Neural progenitor cell (in vitro differentiated cells): ENCODE measurements at regions not wholly inside any gene's neighbourhood (a gene's known extent, or its start where the extent isn't known, plus 50 kb on each side); places are given as distances from the start of the nearest gene placed in this dataset.

Experiments
- DNase-seq: peaks from one replicate; pipeline ENCODE4 v3.0.0-alpha.2; 2016; ENCODE audit warnings: low spot score
- H2AFZ ChIP-seq: fragments of 200-600 bp; sonication (generic); replicated peaks from 2 replicates; pipeline ENCODE4 v1.6.1; 2016; ENCODE audit warnings: antibody characterized with exemption
- H3F3A ChIP-seq: fragments of 200-600 bp; sonication (generic); 2 replicates; pipeline ENCODE4 v1.6.1; 2016; ENCODE audit warnings: antibody characterized with exemption, low read depth
- H3K27ac ChIP-seq: fragments of 200-600 bp; sonication (generic); 2 replicates; pipeline ENCODE4 v1.5.1; 2016; ENCODE audit warnings: mild to moderate bottlenecking
- H3K27me3 ChIP-seq: fragments of 200-600 bp; sonication (generic); 2 replicates; pipeline ENCODE4 v1.6.1; 2016; ENCODE audit warnings: mild to moderate bottlenecking, moderate library complexity
- H3K36me3 ChIP-seq: fragments of 200-600 bp; sonication (generic); 2 replicates; pipeline ENCODE4 v1.5.1; 2016
- H3K4me1 ChIP-seq: fragments of 200-600 bp; sonication (generic); 2 replicates; pipeline ENCODE4 v1.6.1; 2016; ENCODE audit warnings: mixed run types
- H3K4me2 ChIP-seq: fragments of 200-600 bp; sonication (generic); 2 replicates; pipeline ENCODE4 v1.6.1; 2016
- H3K4me3 ChIP-seq: fragments of 200-600 bp; sonication (generic); 2 replicates; pipeline ENCODE4 v1.5.1; 2016
- H3K79me2 ChIP-seq: fragments of 200-600 bp; sonication (generic); 2 replicates; pipeline ENCODE4 v1.6.1; 2016; ENCODE audit warnings: low read depth
- H3K9ac ChIP-seq: fragments of 200-600 bp; sonication (generic); 2 replicates; pipeline ENCODE4 v1.6.1; 2016
- H3K9me3 ChIP-seq: fragments of 200-600 bp; sonication (generic); 2 replicates; pipeline ENCODE4 v1.5.1; 2016; ENCODE audit warnings: low read depth
- H4K20me1 ChIP-seq: fragments of 200-600 bp; sonication (generic); 2 replicates; pipeline ENCODE4 v1.6.1; 2016; ENCODE audit warnings: low read depth
- H3K27ac Mint-ChIP-seq: 3 replicates; pipeline ENCODE4 v1.8.0; 2021; ENCODE audit warnings: mixed read lengths
- H3K27me3 Mint-ChIP-seq: 2 replicates; pipeline ENCODE4 v1.8.0; 2022; ENCODE audit warnings: low read depth, mild to moderate bottlenecking, inconsistent platforms, moderate library complexity, mixed read lengths; ENCODE audit not compliant: insufficient read depth
- H3K36me3 Mint-ChIP-seq: 3 replicates; pipeline ENCODE4 v1.8.0; 2021; ENCODE audit warnings: mixed read lengths
- H3K4me1 Mint-ChIP-seq: 3 replicates; pipeline ENCODE4 v1.8.0; 2021; ENCODE audit warnings: mixed read lengths
- H3K4me3 Mint-ChIP-seq: 3 replicates; pipeline ENCODE4 v1.8.0; 2021; ENCODE audit warnings: mild to moderate bottlenecking, moderate library complexity, mixed read lengths
- H3K9me3 Mint-ChIP-seq: 3 replicates; pipeline ENCODE4 v1.8.0; 2020; ENCODE audit warnings: mixed read lengths
- CTCF ChIP-seq: fragments of 200-600 bp; sonication (generic); IDR thresholded peaks from 2 replicates; pipeline ENCODE4 v1.5.1; 2017; ENCODE audit warnings: antibody characterized with exemption, mild to moderate bottlenecking
- EZH2 ChIP-seq: fragments of 200-600 bp; sonication (generic); IDR thresholded peaks from 2 replicates; pipeline ENCODE4 v1.6.1; 2017; ENCODE audit warnings: antibody characterized with exemption, mild to moderate bottlenecking, moderate library complexity
- EZH2phosphoT487 ChIP-seq: fragments of 200-600 bp; sonication (generic); IDR thresholded peaks from 2 replicates; pipeline ENCODE4 v1.6.1; 2017; ENCODE audit warnings: antibody characterized with exemption

- Histone ChIP-seq H3K27me3 (no peaks in the 10 kb centered on the region), H3K4me2 (no peak overlapping the region), H3K79me2 (no peaks in the 10 kb centered on the region), H2AFZ (no peak overlapping the region), H3K36me3 (no peaks in the 10 kb centered on the region), H3K4me3 (no peak overlapping the region), H3K9me3 (no peaks in the 10 kb centered on the region), H3F3A (no peaks in the 10 kb centered on the region), H3K9ac (no peak overlapping the region), H3K27ac (no peak overlapping the region), H4K20me1 (no peaks in the 10 kb centered on the region), H3K4me1 (peaks cover 29% of the 10 kb centered on the region)
- H3K4me1 Mint-ChIP-seq: peaks cover 21% of the 10 kb centered on the region
- H3K27ac Mint-ChIP-seq: no peak overlapping the region
- H3K4me3 Mint-ChIP-seq: no peak overlapping the region
- peaks cover 1% of the 10 kb centered on the region for H3K9me3 Mint-ChIP-seq
- no peak for TF ChIP-seq CTCF
- no peak for TF ChIP-seq EZH2phosphoT487
- TF ChIP-seq EZH2: no peak
- peaks cover under 1% of the 10 kb centered on the region for H3K36me3 Mint-ChIP-seq
- peaks cover 3% of the 10 kb centered on the region for H3K27me3 Mint-ChIP-seq
- no peak for DNase-seq
These were observed 420.4 kb downstream of the EFNB2 start for GRCh38 chr13:106115081-106115480.

- Mint-ChIP-seq H3K4me1 (peaks cover 12% of the 10 kb centered on the region), H3K27me3 (peaks cover 2% of the 10 kb centered on the region), H3K36me3 (no peaks in the 10 kb centered on the region), H3K9me3 (no peaks in the 10 kb centered on the region), H3K27ac (no peak overlapping the region), H3K4me3 (no peak overlapping the region)
- Histone ChIP-seq H2AFZ (no peak overlapping the region), H4K20me1 (no peaks in the 10 kb centered on the region), H3K27ac (no peak overlapping the region), H3K27me3 (no peaks in the 10 kb centered on the region), H3F3A (no peaks in the 10 kb centered on the region), H3K4me3 (no peak overlapping the region), H3K4me1 (peaks cover 20% of the 10 kb centered on the region), H3K9me3 (no peaks in the 10 kb centered on the region), H3K79me2 (no peaks in the 10 kb centered on the region), H3K9ac (no peak overlapping the region), H3K36me3 (no peaks in the 10 kb centered on the region), H3K4me2 (no peak overlapping the region)
- TF ChIP-seq EZH2phosphoT487 (no peak), EZH2 (no peak), CTCF (no peak)
- no peak for DNase-seq
These were observed 421.7 kb downstream of the EFNB2 start for GRCh38 chr13:106113796-106114195.

GRCh38 chr13:106112191-106112590 lies 423.3 kb downstream of the EFNB2 start:
- Mint-ChIP-seq H3K9me3 (no peaks in the 10 kb centered on the region), H3K4me1 (peaks cover 13% of the 10 kb centered on the region), H3K36me3 (no peaks in the 10 kb centered on the region), H3K4me3 (no peak overlapping the region), H3K27me3 (peaks cover 2% of the 10 kb centered on the region), H3K27ac (no peak overlapping the region)
- H3K27me3 ChIP-seq: no peaks in the 10 kb centered on the region
- no peak overlapping the region for H3K9ac ChIP-seq
- no peak overlapping the region for H2AFZ ChIP-seq
- H3K27ac ChIP-seq: no peak overlapping the region
- H4K20me1 ChIP-seq: no peaks in the 10 kb centered on the region
- no peaks in the 10 kb centered on the region for H3F3A ChIP-seq
- peaks cover 6% of the 10 kb centered on the region for H3K4me1 ChIP-seq
- H3K4me3 ChIP-seq: no peak overlapping the region
- no peak overlapping the region for H3K4me2 ChIP-seq
- no peaks in the 10 kb centered on the region for H3K36me3 ChIP-seq
- no peak for TF ChIP-seq CTCF
- TF ChIP-seq EZH2: no peak
- TF ChIP-seq EZH2phosphoT487: no peak
- DNase-seq: no peak
- no peaks in the 10 kb centered on the region for H3K9me3 ChIP-seq
- no peaks in the 10 kb centered on the region for H3K79me2 ChIP-seq
